ENCODE measurements at regions not wholly inside any gene's neighbourhood (a gene's known extent, or its start where the extent isn't known, plus 50 kb on each side); places are given as distances from the start of the nearest gene placed in this dataset.
"Not testable (repeated sequence)": the region's sequence is repeated elsewhere in the genome, so short reads cannot be mapped to it uniquely, and the experiment has no call there.

DNA sequence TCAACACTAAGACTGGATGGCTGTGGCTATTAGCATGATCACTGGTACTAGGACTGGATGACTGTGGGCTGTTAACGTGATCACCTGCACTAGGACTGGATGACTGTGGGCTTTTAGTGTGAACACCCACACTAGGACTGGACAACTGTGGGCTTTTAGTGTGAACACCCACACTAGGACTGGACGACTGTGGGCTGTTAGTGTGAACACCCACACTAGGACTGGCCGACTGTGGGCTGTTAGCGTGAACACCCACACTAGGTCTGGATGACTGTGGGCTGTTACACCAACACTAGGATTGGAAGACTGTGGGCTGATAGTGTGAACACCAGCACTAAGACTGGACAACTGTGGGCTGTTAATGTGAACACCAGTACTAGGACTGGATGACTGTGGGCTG lies 329.2 kb downstream of the OSTF1 start:
- no peak for DNase-seq

DNA sequence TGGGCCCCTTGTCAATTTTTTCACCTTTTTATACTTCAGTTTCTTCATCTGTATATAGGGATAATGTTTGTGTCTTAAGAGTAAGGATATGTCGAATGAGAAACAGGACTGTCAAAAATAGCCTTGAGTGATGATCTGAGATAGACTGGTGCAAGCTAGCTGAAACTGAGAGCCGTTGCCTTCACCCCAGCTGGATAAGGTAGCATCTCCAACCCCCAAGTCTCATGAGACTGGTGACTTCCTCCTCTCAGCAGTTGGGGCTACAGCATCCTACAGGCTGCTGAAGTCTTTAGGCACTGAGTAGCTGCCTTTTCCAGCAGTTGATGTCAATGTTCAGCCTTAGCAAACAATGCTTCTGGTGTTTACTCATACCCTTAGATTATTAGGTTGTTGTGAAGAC lies 330.2 kb downstream of the OSTF1 start:
- no peak for DNase-seq

DNA sequence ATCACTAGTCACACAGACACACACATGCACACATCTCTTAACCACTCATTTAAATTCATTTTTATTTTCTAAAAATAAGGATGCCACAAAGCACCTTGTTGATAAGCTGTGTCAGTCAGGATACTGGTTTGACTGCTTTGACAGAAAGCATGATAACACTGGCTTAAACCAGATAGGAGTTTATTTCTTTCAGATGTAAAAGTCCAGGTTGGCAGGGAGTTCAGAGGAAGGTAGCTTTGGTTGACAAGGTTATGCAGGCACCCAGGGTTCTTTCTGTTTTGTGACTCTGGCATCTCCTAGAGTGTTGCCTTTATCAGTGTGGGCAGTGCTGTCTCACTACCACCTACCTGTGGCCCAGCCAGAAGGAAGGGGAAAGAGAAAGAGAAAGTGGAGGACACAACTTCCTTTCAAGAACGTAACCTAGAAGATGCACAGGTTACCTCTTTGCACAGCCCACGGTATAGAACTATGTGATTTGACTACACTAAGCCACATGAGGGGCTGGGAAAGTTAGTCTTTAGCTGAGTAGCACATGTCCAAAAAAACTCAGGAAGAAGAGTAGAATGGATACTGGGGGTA lies 334.7 kb downstream of the OSTF1 start:
- no peak for DNase-seq

DNA sequence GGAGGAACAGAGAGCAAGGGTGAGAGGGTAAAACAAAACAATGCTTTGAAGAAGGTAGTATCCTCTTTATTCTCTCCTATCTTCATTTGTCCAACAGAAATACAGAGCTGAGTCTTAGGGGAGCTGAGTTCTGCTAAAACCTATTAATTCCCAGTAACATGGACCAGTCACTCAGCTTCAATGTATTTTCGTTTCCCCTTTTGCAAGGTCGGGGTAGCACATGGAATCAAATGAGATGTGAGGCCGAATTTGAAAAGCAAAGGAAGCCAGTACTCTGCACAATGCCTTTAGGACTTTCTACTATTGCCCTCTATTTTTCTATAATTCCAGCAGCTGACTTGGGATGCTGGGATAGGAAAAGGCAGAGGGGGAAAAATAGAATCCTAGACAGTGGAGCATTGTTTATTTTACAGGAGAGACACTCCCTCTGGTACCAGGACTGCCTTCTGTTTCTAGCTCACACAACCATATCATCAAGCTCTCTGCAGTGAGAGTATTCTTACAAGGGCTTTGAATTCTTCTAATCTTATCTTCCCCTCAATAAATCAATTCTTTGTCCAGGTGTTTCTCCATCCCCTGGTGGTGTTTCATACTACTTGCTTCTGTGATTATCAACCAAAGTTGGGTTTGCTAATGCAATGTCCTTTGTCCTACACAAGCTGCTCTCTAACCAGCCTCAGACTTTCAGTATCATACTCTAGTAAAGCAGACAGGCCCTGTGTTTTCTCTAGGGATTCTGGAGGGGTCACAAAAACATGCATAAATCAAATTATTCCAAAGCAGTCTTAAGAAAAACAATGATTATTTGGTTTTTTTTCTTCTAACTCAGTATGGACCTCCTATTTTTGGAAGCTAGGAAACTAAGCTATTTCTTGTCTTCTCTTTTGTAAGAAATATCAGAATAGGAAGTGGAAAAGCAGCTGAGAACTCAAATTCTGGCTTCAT lies 341.5 kb downstream of the OSTF1 start:
- no peak for DNase-seq

DNA sequence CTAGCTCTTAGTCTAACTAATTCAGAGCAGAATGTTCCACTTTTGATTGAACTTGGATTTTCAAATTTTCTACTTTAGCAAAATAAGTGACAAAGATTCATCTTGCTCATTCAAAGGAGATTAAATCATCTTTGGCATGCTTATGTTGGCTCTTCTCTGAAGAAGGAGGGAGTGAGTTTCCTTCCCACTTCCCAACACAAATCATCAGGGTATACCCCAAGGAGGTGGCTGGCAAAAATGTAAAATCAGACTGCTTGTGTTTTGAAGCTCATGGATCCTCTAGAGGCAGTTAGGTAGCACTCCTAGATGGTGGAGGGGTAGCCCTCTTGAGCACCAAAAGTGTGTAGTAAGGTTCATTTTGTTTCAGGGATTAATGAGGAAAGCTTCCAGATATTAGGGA lies 343.1 kb downstream of the OSTF1 start:
- DNase-seq = no peak

DNA sequence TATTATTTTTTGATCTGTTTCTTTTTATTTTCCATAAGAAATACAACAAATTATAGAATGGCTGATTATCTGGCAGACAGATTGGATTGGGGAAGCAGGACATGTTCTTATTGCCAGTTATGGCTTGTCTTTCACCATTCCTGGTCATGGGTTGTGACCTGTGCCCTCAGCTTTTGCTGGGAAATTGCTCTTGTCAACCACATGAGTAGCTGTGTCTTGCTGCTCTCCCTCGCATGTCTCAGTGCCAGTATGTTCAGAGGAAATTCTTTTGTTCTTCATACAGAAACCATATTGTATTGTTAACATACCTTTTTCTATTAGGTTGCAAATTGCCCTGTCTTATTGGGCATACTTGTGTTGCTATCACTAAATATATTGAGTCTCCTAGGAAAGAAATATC lies 344.1 kb downstream of the OSTF1 start:
- DNase-seq = no peak

DNA sequence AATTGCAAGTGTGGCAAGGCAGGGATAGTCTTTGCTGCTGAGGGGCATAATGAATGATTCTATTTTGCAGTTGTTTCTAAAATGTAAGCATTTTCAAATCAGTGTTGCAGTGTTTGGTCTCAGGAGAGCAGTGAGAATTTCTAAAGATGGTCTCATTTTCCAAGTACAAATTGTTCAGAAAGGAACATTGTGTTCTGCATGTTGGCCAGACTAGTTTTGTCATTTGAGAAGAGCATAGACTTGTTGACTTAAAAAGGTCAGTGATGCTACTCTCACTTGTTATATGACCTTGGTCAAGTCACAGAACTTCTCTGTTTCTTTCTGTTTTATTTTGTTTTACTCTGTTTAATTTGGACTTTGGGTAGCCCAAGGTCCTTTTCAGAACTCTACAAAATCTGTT lies 344.6 kb downstream of the OSTF1 start:
- no peak for DNase-seq

DNA sequence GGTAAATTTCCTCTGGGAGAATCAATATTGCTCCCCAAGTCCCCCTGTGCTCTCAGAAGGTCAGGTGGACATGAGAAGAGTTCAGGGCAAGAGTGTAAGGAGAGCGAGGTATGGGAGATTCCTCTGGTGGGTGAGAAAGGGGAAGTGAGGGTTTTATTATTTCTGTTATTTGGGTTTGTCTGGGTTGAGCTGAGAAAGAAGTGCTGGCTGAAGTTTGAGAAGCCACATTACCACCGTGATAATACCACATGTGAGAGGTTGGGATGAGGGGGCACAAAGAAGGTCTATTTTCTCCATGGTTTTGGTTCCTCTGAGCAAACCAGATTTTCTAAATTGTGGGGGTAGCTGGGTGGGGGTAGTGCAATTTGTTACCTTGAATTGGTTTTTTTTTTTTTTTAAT lies 350.4 kb downstream of the OSTF1 start:
- DNase-seq = peak; percentile 17

DNA sequence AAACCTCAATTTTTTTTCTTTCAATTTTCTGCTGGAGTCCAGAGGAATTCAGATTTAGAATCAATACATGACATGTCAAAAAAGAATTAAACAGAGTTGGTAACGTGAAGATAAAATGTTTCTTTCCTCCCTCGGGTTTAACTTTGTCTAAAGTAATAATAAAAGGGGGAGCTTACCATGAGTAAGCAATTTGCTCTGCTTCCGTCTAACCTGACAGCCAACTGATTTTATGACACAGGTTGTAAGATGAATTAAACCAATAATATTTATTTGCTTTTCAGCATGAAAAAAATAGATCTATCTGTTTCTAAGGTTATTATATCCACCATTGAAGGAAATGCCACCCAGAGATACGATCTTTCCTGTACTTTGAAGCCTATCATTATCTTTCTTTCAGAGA lies 352.6 kb downstream of the OSTF1 start:
- no peak for DNase-seq

DNA sequence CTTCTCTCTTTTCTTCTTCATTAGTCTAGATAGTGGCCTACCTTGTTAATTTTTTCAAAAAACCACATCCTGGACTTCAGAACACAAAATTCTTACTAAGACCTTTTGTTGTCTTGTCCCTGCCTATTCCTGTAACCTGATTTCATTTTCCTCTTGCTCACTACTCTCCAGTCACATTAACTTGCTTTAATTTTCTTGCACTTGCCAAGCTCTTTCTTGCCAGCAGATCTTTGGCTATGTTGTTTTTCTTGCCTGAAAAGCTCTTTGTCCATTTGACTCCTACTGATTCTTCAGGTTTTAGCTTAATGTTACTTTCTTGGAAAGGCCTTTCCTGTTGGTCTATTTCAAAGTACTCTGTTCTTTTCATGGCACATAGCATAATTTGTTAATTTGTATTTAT lies 356.8 kb downstream of the OSTF1 start:
- no peak for DNase-seq

DNA sequence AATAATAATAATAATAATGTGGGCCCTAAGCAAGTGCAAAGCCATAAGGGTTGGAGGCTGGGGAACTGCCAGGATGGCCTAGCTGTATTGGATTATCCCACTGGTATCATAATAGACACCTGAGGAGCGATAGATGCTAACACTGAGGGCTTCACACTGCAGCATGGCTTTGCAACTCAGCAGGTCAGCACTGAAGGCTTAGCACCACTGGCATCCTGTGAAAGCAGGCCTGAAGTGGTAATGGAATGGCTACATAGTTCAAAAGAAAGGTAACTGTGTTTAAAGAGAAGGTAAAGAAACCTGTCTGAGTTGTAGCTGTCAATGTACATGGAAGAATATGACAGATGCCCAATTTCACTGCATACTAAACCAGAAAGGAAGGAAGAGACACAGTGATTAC lies 359.0 kb downstream of the OSTF1 start:
- DNase-seq = no peak

DNA sequence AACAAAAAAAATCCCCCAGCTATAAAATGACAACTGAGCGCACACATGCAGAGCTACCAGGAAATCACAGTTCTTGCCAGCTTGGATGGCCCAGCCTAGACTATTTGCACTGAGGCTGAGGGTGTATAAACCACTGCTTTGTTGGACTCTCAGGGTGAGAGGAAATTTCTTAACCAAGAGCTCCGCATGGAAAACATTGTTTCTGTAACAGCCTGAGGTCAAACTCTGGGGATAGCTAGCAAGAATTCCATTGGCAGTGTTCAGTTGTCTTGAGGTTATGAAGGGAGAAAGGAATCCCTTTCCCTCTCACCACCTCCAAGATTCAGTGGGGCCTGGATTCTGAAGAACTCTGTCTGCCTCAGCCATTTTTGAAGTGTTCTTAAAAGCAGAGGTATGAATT lies 360.0 kb downstream of the OSTF1 start:
- no peak for DNase-seq

DNA sequence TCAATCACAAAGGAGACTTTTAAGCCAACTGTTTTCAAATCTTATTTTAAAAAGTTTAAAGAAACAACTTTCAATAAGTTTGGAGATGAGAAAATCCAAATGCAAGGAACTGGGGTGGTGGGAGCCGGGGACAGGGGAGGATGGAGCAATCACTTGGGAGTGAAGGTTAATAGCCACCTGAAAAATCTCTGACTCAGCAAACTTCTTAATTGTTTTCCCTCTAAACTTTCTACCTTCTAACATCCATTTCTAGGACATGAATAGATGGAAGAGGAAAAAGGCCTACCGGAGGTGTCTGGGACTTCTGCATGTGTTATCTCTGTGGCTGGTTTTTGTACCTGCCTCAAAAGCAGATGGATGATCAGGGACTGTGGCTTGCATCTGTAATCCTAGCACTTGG lies 360.6 kb downstream of the OSTF1 start:
- DNase-seq = no peak

DNA sequence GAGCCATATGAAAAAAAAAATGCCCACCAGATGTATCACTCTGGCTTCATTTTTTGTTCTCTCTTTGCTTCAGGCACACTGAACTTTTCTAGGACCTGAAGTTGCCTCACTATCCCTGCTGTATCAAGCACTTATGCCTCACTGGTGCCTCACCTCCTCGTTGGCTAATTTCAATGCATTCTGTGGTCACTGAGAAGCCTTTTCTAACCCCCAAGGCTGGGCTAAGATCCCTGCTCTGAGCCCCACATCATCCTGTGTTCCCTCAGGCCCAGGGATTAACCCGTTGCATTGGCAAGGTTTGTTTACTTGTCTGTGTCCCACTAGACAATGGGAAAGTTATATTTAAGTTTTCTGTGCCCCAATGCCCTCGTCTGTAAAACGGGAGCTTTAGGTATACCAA lies 362.7 kb downstream of the OSTF1 start:
- DNase-seq = no peak

DNA sequence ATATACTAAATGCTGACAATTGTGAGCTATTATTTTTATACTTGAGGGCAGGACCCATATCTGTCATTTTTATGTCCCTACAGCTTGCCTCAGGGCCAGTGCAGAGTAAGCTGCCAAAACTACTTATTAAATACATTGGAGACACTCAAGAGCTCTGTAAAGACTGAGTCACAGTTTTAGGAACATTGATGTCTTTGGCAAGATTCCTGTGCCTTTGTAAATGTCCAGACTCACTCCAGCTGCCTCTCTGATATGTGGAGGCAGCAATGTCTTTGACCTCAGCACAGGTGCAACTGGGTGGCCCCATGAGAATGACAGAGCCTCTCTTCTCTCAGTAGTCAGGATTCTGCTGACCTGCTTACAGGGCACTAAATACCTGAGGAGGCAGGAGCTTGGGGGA lies 363.2 kb downstream of the OSTF1 start:
- no peak for DNase-seq

DNA sequence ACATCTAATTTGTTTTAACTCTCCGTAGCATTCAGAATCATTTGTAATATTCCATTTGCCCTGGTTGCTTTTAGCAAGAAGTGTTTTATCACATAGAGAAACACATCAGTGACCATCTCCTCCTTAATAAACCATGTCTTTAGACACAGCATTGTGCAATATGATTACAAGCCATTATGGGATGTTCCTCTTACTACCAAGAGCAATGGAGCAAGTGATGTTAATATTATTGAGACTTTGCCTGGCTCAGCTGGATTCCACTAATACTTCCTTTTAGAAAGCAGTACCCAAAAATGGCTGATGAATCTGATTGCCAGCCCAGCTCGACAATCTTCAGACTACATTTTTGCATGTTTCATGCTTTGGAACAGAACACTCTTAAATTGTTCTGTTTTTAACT lies 364.2 kb downstream of the OSTF1 start:
- no peak for DNase-seq

DNA sequence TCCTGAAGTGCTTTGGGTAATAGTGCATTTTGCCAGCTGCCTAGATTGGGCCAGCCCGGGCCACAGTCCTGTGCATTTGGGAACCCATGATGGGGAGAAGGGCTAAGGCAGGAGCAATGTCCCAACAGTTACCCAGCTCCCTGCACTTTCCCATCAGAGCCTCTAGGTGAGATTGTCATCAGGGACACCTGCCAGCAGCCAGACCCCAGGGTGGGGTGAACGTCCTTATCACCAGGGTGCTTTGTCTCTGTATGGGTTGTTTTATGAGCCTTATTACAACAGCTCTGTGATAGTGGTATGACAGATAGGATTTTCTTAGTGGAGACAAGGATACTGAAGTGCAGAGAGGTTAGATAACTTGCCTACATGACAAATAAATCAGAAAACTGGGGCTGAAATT lies 365.7 kb downstream of the OSTF1 start:
- no peak for DNase-seq

DNA sequence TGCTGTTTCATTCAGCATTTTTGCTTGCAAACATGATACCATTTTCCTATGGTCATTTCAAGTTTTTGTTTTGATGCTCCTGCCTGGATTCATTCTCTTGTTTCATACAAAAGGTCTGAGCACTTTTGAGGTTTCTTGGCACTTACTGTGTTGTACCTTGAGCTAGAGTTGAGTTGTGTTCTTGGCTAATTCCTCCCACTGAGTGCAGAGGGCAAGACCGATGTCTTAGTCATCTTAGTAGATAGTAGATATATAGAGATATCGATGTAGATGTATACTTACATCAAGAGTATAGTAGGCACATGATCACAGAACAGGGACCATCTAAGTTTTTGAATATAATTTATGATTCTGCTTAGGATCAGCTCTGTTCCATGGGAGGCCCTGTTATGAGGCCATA lies 366.6 kb downstream of the OSTF1 start:
- DNase-seq = no peak

DNA sequence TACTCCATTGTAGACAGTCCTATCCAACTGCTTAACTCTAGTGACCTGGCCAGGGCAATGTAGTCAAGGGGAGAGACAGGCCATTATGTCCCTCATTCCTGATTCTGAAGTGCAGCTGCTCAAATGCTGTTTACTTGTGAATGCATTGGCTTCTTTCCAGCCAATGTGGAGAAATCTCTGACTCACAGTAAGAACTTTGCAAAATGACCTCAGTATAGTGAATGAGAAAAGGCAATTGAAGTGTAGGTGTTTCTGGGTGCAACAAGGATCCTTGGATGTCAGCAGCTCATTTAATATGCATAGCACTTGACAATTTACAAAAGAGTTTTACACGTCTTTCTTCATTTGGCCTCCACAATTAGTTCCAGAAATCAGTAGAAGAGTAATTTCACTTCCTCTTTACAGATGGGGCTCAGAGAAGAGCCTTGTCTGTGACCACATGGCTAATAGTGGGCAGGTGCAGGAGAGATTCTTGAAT lies 367.2 kb downstream of the OSTF1 start:
- DNase-seq = peak; percentile 14

DNA sequence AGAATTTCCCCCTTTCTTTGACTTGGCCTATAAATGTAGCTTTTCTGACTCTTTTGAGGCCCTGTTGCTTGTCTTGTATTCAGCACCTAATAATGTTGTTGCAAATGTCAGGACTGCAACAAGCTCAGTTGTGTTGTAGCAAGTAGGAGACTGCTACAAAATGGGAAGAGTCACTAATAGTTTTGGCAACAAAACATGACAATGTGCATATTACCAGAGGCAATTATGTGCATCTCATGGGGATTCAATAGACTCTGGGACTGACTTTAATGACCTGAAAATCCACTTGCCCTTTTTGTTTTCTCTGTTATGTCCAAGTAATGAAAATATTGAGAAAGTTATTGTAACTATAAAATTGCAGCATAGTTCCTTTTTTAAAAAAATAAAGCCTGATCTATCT lies 368.4 kb downstream of the OSTF1 start:
- DNase-seq = no peak

DNA sequence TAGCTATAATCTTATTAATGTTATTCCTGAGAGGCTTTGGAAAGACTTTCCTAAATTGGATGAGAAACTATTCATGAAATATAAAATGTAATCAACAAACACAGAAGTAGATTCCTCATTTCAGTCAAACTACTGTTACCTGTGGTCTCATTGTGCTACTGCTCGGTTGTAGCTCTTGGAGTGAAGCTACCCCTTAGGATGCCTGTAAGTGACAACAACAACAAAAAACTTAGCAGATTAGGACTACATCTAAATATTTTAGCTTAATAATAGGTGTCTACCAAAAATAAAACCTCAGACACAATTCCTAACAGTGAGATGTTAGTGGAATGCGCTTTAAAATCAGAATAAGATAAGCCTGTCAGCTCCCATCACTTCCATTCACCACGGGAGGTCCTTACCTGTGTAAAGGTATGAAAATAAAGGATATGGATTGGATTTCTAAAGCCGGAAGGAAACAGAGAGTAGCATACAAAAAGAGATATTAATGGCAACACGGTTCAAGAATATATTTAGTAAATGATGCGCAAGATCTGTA lies 369.2 kb downstream of the OSTF1 start:
- DNase-seq = no peak

DNA sequence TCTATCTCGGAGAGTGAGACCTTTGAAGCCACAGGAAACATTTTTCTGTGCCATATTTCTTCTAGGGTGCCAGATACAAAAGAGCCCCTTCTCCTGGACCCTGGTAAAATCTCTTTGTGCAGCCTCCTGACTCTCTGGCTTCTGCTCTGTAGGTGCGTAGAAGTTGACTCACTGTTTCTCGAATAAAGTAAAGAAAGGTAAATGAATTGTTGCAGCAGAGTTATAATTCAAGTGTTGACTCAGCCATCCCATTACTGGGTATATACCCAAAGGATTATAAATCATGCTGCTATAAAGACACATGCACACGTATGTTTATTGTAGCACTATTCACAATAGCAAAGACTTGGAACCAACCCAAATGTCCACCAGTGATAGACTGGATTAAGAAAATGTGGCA lies 371.0 kb downstream of the OSTF1 start:
- not testable (repeated sequence) for DNase-seq

DNA sequence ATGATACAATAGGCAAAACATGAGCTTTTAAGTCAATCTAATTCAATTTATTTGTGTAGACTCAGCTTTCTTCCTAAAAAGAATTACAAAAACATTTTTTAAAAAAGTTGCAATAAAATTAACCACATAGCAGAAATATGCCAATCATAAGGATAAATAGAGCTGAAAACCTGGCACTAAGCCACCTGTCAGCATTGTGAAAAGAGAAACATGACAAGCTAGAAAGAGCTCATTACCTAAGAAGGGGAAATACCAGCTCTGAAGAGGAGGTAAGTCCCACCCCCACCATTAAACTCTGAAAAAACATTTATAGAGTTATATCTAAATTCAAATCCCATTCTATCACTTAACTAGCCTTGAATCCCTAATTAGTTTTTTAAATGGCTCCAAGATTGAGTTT lies 372.9 kb downstream of the OSTF1 start:
- DNase-seq = peak; percentile 22

DNA sequence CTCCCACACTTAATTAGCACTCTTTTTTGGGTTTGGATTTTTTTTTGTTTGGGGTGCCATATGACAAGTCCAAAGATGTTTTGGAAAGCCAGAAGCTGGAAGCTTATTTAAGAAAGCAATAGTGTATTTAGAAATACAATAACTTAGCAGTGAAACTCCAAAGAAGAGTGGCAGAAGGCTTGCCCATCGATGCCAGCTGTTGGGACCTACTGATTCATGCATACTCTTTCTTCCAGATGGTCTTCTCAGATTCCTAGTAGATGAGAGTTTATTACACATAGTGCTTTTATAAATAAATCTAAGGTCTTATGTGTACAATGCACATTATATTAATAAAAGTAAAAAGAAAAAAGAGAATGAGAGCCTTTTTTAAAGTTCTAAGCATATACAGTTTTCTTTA lies 374.6 kb downstream of the OSTF1 start:
- DNase-seq = no peak

All from hematopoietic multipotent progenitor cell treated with erythropoietin and hydrocortisone succinate and interleukin-3 and kit ligand, for 4 days (in vitro differentiated cells).